RKO (cell line): ENCODE measurements at regions not wholly inside any gene's neighbourhood (a gene's known extent, or its start where the extent isn't known, plus 50 kb on each side); places are given as distances from the start of the nearest gene placed in this dataset.
"Not testable (repeated sequence)": the region's sequence is repeated elsewhere in the genome, so short reads cannot be mapped to it uniquely, and the experiment has no call there.

Experiments
- DNase-seq: peaks from one replicate; pipeline ENCODE4 v3.0.0-alpha.2; 2016; ENCODE audit warnings: low spot score

DNA sequence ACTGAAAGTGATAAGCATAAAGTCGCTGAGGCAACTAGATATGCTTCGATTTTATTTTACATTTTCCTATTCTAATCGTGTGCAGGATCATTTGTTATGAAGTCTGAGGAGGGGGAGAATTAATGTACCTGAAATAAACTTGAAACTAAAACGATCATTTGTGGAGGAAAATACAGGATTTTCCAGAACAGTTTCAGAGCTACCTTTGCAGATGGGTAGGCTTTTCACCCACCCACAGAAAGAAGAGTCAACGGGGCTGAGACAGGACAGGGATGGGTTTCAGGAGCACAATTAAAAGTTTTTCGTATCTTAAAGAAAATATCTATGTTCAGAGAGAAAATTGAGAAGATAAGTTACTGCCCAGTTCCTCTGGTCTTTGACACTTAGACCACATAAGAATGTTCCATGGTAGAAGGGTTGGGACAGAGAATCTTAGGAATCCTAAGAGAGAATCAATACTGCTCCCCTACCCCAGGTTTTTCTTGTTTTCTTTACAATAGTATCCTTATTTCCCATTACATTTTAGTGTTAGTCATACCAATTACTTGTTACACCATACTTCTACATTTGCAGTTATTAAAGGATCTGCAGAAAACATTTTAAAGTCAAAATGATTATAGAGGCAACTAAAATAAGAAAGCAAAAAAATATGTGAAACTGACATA is 211.4 kb downstream of the DEPDC1B start:
- DNase-seq, result no peak

DNA sequence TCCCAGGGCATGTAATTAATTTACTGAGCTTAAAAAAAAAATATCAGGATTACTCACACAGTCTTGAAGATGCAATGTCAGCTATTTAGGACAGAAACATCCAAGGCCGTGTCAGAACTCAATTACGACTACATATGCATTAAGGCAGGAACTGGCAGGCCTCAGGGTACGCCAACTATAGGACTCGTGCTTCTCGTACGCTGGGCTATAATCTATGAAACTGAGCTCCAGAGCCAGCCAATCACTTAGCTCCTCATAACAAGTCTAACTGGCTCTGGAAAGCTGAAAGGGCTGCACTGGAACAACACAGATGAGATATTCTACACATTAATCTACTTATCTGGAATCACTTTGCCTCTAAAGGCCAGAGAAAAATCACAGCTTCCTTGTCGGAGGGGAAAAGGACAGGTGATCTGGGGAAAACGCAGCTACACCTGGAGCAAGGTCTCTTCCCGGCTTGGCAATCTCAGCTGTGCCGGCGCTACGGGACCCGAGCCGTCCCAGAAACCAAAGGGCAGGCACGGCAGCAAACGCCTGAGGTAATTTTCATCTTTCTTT is 212.0 kb downstream of the DEPDC1B start:
- DNase-seq, result no peak

DNA sequence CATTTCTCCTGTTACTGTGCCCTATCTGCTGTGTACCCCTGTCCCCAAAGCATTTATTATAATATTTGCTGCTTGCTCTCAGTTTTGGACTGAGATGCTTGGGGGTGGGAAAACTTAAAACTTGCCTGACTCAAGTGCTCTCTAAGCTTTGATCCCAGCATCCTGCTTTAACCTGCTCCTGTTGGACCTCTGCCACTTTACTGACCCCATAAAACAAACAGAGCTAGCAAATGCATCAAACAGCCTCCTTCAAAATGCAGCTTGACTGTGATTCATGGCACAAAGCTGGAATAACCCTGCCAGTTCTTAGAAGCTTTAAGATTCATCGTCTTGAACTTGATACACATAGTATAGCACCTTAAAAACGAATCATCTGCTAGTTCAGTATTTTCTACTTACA is 212.5 kb downstream of the DEPDC1B start:
- DNase-seq, result no peak

DNA sequence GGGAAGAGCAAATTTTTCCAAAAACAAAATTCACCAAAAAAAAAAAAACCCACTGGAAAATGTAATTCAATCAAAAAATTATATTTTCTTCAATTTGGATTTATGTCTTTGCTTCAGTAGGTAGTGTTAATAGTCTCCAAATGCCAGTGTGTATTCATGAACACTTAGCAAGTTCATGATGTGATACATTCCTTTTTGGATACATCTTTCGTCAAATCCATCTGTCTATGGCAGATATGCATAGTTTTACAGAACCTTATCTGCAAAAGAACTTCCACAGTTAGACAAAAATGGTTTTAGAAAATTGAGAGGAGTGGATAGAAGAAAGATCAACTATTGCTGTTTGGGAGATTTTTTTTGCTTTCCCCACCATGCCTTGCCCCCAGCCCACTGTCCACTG is 214.6 kb downstream of the DEPDC1B start:
- DNase-seq, result no peak

DNA sequence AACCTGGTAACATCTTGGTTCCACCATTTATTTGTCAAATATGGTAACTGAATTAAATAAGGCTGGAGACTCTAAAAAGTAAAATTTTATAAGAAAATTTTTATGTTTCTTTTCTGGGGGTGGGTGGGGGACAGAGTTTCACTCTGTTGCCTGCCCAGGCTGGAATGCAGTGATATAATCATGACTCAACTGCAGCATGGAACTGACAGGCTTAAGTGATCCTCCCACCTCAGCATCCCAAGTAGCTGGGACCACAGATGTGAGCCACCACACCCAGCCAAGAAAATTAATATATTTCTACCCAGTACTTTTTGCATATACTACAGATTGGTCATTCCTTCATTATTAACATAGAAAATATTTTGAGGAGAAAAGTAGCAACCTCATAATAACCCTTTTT is 216.9 kb downstream of the DEPDC1B start:
- peak; percentile 10 for DNase-seq

DNA sequence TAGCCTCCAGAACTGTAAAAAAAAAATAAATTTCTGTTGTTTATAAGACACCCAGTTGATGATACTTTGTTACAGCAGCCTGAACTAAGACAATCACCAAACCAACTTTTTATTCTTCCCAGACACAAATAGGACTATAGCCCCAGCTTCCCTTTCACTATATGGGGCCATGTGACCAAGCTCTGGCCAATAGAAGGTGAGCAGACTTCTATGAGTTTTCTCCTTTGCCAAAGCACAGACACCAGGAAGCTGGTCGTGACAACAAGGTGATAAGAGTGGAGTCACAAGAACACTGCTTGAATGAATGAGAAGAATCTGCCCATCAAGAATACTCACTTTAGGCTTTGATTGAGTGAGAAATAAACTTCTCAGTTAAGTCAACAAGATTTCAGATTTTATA is 217.7 kb downstream of the DEPDC1B start:
- DNase-seq, result no peak

DNA sequence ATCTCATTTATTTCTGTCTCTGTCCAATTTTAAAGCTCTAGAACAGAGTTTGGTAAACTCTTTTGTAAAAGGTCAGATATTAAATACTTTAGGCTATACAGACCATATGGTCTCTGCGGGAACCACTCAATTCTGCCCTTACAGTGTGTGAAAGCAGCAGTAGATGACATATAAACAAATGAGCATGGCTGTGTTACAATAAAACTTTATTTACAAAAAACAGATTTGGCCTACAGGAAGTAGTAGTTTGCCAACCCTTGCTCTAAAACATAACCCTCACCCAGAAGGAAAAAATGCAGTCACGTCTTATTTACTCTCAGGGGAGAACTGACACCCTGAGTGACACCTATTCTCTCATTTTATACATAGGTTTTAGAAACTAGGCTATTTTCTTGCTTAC is 220.4 kb downstream of the DEPDC1B start:
- no peak for DNase-seq

DNA sequence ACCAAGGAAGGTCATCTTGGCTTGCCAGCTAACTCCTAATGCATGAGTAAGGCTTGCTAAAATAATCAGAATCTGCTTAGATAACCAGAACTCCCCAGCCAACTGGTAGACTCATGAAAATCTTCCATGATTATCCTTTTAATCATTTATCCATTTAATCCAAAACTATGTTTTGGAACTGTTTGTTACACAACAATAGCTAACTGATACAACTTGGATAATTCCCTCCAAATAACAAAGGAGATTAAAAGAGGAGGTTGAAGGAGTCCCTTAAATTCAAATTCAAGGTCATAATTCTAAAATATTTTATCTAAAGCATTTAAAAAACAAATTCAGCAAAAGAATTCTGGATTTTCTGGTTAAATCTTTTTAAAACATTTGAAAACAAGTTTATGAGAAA is 222.1 kb downstream of the DEPDC1B start:
- no peak for DNase-seq

DNA sequence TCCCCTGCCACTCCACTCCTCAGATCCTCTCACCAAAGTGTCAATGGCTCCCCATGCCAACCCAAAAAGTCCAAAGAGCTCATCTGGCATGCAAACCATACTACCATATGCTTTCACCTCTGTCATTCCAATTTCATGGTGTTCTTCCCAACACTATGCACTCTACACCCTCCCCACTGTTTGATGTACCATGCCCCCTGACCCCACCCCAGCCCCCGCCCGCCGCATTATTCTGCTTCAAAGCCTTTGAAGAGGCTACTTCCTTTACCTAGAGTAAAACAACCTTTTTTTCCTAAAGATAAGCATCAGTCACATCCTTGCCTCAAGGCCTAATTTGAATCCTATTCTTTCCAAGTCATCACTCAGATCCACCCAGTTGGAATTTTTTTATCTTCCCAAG is 226.3 kb downstream of the DEPDC1B start:
- DNase-seq, result no peak

DNA sequence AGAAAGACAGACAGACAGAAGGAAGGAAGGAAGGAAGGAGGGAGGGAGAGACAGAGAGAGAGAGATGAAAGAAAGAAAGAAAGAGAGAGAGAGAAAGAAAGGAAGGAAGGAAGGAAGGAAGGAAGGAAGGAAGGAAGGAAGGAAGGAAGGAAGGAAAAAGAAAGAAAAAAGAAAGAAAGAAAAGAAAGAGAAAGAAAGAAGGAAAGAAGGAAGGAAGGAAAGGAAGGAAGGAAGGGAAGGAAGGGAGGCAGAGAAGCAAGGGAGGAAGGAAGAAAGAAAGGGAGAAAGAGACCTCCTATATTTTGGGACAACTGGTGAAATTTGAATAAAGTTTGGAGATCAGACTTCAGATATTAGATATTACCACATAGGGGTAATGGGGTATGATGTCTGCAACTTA is 226.9 kb downstream of the DEPDC1B start:
- not testable (repeated sequence) for DNase-seq

DNA sequence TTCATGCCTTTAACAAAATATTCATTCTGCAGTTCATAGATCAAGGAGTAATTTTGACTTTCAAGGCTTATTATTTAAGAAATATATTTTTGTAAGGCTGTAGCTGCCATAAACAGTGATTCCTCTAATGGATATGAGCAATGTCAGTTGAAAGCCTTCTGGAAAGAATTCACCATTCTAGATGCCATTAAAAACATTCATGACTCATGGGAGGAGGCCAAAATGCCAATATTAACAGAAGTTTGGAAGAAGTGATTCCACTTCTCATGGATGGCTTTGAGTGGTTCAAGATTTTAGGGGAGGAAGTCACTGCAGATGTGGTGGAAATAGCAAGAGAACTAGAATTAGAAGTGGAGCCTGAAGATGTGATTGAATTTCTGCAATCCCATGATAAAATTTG is 229.1 kb downstream of the DEPDC1B start:
- DNase-seq, result no peak

DNA sequence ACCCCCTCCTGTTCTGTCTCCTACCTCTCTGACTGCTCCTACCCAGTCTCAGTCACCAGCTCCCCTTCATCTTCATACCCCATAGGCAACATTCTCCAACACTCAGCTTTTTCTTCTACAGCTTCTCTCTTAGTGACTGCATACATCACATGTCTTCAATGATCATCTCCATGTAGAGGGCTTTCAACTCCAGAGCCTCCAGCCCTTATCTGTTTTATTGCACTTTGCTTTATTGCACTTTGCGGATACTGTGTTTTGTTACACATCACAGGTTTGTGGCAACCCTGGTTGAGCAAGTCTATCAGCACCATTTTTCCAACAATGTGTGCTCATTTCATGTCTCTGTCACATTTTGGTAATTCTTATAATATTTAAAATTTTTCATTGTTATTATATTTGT is 230.7 kb downstream of the DEPDC1B start:
- no peak for DNase-seq

DNA sequence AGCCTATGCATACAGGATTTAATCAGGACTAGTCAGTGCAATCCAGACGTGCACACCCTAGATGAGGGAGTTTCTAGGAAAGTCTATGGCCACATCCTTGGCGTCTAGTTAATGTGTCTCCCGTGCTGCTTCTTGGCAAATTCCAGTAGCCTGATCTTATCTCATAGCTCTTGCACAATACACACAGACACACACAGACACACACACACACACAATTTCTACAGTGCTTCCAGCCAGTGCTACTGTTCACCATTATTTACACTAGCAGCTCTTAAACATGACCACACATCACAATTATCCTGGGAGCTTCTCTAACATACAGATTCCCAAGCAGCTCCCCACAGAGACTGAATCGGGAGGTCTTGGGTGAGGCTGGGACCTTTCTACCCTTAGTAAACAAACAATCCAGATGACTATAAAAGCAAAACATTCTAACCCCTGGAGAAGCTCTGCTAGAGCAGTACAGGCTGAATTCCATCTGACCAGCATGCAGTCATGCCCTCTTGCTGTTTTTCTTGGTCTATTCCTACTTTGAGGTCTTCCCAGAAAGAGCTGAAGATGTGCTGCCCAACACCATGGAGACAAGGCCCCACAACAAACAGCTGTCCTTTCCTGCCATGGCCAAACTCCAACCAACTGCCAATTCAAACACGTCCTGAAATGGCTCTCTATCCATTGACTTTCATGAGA is 236.6 kb downstream of the DEPDC1B start:
- no peak for DNase-seq

DNA sequence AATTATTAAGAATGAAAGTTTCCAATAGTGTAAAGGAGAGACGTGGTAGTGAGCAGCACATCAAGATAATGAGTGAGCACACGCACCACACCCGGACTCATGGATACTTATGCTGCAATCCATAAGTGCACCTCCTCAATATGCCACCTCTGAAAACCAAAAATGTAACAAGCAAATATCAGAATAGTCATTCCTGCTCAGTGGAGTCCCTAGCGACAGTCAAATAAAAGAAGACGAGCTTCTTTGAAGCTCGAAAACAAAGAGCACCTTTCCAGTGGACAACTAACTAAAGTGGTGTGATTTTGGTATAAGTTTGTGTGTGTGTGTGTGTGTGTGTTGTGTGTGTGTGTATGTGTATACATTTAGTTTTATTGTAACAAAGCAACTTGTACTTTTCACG is 241.3 kb downstream of the DEPDC1B start:
- DNase-seq, result no peak

DNA sequence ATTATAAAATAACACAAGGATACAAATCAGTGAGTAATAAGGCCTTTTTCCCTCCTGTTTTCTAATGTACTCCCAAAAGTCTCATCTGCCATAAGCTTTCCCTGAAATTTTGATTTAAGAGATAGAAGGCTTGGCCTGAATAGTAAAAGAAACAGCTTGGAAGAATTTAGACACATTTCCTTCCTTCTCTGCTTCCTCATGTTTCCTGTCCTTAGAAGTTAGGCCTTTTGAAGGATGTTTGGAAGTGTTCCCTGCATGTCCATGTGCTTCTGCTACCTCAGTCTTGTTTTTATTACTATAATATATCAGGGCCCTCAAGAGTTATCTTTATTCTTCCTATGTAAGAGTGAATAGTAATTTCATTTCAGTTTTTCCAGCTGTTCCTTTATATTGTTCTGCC is 242.7 kb downstream of the DEPDC1B start:
- no peak for DNase-seq

DNA sequence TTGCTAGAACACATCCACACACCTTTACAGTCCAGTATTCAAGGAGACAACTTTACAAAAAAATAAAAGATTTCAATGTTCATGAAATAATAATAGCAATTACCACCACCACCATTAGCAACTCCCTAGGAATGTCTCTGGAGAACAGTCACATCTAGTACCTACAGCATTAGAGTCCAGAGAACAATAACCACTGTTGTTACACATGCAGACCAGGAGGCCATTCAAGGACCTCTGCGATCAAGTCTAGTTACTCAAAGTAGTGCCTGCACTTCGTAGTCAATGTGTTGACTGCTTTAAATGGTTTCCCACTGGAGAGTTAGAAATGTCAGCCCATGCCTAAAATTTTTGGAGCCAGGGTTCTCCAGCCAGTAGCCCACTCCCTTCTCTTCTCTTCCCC is 244.4 kb downstream of the DEPDC1B start:
- no peak for DNase-seq

DNA sequence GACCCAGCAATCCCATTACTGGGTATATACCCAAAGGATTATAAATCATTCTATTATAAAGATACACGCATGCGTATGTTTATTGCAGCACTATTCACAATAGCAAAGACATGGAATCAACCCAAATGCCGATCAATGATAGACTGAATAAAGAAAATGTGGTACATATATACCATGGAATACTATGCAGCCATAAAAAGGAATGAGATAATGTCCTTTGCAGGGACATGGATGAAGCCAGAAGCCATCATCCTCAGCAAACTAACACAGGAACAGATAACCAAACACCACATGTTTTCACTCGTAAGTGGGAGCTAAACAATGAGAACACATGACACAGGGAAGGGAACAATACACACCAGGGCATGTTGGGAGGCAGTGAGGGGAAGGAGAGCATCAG is 245.7 kb downstream of the DEPDC1B start:
- not testable (repeated sequence) for DNase-seq

DNA sequence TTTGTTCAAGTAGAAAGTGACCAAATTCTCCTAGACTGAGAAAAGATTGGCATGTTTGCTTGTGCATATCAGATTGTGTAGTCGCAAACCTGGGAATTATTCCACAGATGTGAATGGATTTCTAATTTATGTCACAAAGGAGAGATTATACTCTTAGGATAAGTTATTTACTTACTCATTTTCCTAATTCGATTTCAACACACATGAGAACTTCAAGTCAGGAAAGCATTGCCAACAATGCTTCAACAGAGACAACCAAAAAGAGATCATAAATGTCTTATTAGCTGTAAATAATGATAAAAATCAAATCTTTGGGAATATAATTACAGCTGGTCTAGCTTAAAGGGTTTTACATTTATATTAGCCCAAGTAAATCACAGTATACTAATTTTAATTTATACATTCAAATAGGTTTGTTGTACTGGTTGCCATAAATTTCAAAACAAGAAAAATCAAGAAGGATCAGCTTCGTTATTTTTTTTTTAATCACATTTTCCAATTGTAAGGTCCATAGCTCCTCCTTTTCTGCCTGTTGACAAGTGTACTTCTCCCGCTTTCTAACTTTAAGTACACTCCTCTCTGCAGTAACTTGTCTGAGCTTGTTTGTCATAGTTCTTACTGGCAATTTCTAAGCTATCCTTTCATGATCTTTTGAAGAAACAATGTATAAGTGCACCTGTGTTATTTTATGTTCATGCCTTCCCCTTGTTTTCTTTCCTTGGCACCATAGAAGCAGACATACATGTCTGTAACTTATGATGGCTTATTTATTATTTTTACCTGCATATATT is 246.6 kb downstream of the DEPDC1B start:
- DNase-seq, result no peak

DNA sequence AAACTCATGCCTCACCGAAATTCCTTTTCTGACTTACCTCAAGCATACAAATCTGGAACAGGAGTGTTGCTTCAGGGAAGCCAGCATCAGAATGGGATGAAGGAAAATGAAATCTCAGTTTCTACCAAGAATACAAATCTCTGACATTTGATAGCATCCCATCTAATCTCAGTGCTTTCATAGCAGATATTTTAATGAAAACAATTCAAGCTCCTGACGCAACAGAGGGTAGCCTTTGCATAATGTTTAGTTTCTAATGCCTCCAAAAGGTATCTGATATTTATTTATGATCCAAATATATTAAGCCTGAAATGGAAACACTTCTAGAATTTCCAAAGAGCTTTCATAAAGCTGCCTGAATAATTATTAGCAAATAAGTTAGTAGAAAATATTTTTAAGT is 251.4 kb downstream of the DEPDC1B start:
- no peak for DNase-seq

DNA sequence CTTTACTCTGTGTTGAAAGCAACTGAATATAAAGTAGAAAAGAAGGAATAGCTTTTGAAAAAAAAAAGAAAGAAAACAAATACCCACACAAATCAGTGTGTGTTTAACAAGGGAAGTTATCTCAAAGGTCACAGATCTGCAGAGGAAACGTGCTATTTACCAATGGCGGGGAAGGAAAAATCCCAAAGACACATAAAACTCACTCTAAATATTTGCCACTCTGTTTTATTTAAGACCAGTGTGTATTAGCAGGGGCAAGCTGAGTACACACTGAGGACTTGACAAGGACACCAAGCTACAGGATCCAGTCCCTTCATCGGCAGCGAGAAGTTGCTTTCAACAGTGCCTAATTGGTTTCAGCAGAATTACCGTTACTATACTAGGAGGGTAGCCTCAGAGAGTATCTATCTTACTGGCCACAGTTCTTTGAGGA is 252.5 kb downstream of the DEPDC1B start:
- no peak for DNase-seq

DNA sequence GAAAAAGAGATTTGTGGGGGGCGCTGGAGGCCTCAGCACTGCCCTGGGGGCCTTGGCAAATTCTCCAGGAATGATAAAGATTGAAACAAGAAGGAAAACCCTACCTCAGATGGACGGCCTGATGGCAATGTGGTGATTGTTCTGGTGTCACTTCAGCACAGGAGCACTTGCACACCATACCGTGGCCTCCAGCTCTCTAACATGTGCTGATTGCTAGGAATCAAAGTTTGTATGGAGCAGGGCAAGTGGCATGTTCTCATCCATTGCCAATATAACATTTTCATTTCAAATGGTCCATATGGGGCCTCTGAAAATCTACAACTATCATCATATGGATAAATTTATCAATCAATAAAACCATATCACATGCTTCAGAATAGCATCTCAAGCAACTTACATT is 253.0 kb downstream of the DEPDC1B start:
- no peak for DNase-seq

DNA sequence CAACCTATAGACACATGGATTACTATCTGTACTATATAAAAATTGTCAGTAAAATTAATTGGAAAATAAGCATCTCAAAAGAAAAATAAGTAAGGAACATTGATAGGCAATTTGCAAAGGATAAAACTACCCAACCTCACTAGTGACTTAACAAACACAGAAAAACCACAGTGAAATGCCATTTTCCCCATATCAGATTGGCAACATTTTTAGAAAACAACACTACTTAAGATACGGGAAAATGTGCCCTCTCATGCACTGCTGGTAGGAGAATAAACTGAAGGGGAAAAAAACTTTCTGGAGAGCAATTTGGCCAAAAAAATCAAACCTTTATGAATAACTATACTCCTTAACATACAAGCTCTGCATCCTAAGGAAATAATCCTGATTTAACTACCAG is 254.0 kb downstream of the DEPDC1B start:
- DNase-seq, result no peak

DNA sequence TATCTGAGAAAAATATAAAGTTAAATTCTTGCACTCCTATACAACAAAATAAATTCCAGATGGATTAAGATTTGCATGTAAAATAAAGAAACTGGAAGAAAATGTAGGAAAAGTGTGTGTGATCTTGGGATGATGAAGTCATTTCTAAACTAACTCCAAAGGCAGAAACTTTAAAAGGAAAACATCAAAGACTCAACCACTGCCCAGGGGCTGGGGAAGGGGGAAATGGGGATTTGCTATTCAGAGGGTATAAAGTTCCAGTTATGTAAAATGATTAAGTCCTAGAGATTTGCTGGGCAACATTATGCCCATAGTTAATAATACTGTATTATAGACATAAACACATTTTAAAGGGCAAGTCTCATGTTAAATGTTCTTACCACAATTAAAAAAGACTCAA is 254.5 kb downstream of the DEPDC1B start:
- no peak for DNase-seq
